WTC11 (cell line): ENCODE measurements at regions not wholly inside any gene's neighbourhood (a gene's known extent, or its start where the extent isn't known, plus 50 kb on each side); places are given as distances from the start of the nearest gene placed in this dataset.
"Not testable (repeated sequence)": the region's sequence is repeated elsewhere in the genome, so short reads cannot be mapped to it uniquely, and the experiment has no call there.

ENCODE experiments used
- ATAC-seq: fragments of 200-7000 bp; cut with Tn5 transposase; 2 replicates; pipeline ENCODE4 v1.10.0; 2021; ENCODE audit warnings: mild to moderate bottlenecking, moderate library complexity
- CTCF ChIA-PET: fragments of 300-600 bp; sonication (Branson Sonifier 250); formaldehyde crosslinking; loops from one replicate; lab custom pipeline; 2021; ENCODE audit warnings: antibody characterized with exemption; lab: Charles Lee
- POLR2A ChIA-PET: fragments of 350-600 bp; sonication (Branson Sonifier 250); formaldehyde crosslinking; loops from one replicate; lab custom pipeline; 2021; ENCODE audit warnings: antibody characterized with exemption; lab: Charles Lee
- DNase-seq: peaks from one replicate; pipeline ENCODE4 v3.0.0; 2021; ENCODE audit warnings: low spot score
- H3K27ac Mint-ChIP-seq: 2 replicates; pipeline ENCODE4 v1.8.0; 2021; ENCODE audit warnings: mixed read lengths
- H3K27me3 Mint-ChIP-seq: 2 replicates; pipeline ENCODE4 v1.8.0; 2021; ENCODE audit warnings: low read depth, mild to moderate bottlenecking, moderate library complexity, mixed read lengths
- H3K36me3 Mint-ChIP-seq: 2 replicates; pipeline ENCODE4 v1.8.0; 2021; ENCODE audit warnings: mixed read lengths
- H3K4me1 Mint-ChIP-seq: 2 replicates; pipeline ENCODE4 v1.8.0; 2022; ENCODE audit warnings: mixed read lengths
- H3K4me3 Mint-ChIP-seq: 2 replicates; pipeline ENCODE4 v1.8.0; 2021; ENCODE audit warnings: mild to moderate bottlenecking, moderate library complexity, mixed read lengths
- H3K9me3 Mint-ChIP-seq: 2 replicates; pipeline ENCODE4 v1.8.0; 2021; ENCODE audit warnings: mixed read lengths
- AR ChIP-seq: fragments of 250-450 bp; sonication (Bioruptor Pico); IDR thresholded peaks from 2 replicates; pipeline ENCODE4 v1.9.0; 2021; ENCODE audit warnings: mild to moderate bottlenecking
- ATF2 ChIP-seq: sonication (generic); formaldehyde crosslinking; IDR thresholded peaks from 2 replicates; pipeline ENCODE4 v1.8.1; 2022; ENCODE audit warnings: low read depth, missing genetic modification reagents, borderline replicate concordance
- E2F1 ChIP-seq: sonication (generic); formaldehyde crosslinking; IDR thresholded peaks from 2 replicates; pipeline ENCODE4 v1.8.0; 2022; ENCODE audit warnings: mild to moderate bottlenecking, missing genetic modification reagents
- FOXJ3 ChIP-seq: sonication (generic); formaldehyde crosslinking; IDR thresholded peaks from 2 replicates; pipeline ENCODE4 v1.9.0; 2021; ENCODE audit warnings: missing genetic modification reagents, mild to moderate bottlenecking, borderline replicate concordance
- FOXP4 ChIP-seq: sonication (generic); formaldehyde crosslinking; IDR thresholded peaks from 2 replicates; pipeline ENCODE4 v1.8.0; 2022; ENCODE audit warnings: mild to moderate bottlenecking, missing genetic modification reagents
- NFYB ChIP-seq: sonication (generic); formaldehyde crosslinking; conservative IDR thresholded peaks from 2 replicates; pipeline ENCODE4 v1.8.0; 2022; ENCODE audit warnings: low read depth, missing genetic modification reagents
- RELA ChIP-seq: sonication (generic); formaldehyde crosslinking; IDR thresholded peaks from 2 replicates; pipeline ENCODE4 v1.8.1; 2022; ENCODE audit warnings: missing genetic modification reagents, mild to moderate bottlenecking, borderline replicate concordance
- TEAD1 ChIP-seq: sonication (generic); formaldehyde crosslinking; IDR thresholded peaks from 2 replicates; pipeline ENCODE4 v1.8.0; 2022; ENCODE audit warnings: mild to moderate bottlenecking, missing genetic modification reagents
- TP53 ChIP-seq: sonication (generic); formaldehyde crosslinking; IDR thresholded peaks from 2 replicates; pipeline ENCODE4 v1.8.1; 2023; ENCODE audit warnings: mild to moderate bottlenecking, missing genetic modification reagents
- ZBTB21 ChIP-seq: sonication (generic); formaldehyde crosslinking; IDR thresholded peaks from 2 replicates; pipeline ENCODE4 v1.8.1; 2023; ENCODE audit warnings: mild to moderate bottlenecking, missing genetic modification reagents, borderline replicate concordance
- TF ChIP-seq, protein P1 (sequence below): sonication (generic); formaldehyde crosslinking; IDR thresholded peaks from 2 replicates; pipeline ENCODE4 v1.8.1; 2023; ENCODE audit warnings: mild to moderate bottlenecking, missing genetic modification reagents
- TF ChIP-seq, protein P2 (sequence below): sonication (generic); formaldehyde crosslinking; conservative IDR thresholded peaks from 2 replicates; pipeline ENCODE4 v1.8.1; 2022; ENCODE audit warnings: mild to moderate bottlenecking, missing genetic modification reagents
- TF ChIP-seq, protein P3 (sequence below): sonication (generic); formaldehyde crosslinking; IDR thresholded peaks from 2 replicates; pipeline ENCODE4 v1.8.0; 2023; ENCODE audit warnings: missing genetic modification reagents, mild to moderate bottlenecking, borderline replicate concordance
- TF ChIP-seq, protein P4 (sequence below): sonication (generic); formaldehyde crosslinking; IDR thresholded peaks from 2 replicates; pipeline ENCODE4 v1.8.1; 2022; ENCODE audit warnings: missing genetic modification reagents, borderline replicate concordance

GRCh38 chr10:57333880-57334279, 933.8 kb downstream of the IPMK start (continued):
- TF ChIP-seq ATF2: no peak
- TF ChIP-seq, protein P1, sequence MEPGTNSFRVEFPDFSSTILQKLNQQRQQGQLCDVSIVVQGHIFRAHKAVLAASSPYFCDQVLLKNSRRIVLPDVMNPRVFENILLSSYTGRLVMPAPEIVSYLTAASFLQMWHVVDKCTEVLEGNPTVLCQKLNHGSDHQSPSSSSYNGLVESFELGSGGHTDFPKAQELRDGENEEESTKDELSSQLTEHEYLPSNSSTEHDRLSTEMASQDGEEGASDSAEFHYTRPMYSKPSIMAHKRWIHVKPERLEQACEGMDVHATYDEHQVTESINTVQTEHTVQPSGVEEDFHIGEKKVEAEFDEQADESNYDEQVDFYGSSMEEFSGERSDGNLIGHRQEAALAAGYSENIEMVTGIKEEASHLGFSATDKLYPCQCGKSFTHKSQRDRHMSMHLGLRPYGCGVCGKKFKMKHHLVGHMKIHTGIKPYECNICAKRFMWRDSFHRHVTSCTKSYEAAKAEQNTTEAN (CRISPR knock-in tag): no peak
- TF ChIP-seq, all 79 proteins: peak for 0

DNA sequence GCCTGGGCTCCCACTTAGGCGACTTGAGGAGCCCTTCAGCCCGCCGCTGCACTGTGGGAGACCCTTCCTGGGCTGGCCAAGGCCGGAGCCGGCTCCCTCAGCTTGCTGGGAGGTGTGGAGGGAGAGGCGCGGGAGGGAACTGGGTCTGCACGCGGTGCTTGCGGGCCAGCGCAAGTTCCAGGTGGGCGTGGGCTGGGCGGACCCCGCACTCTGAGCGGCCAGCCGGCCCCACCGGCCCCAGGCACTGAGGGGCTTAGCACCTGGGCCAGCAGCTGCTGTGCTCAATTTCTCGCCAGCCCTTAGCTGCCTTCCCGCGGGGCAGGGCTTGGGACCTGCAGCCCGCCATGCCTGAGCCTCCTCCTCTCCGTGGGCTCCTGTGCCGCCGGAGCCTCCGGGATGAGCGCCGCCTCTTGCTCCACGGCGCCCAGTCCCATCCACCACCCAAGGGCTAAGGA, 946.3 kb downstream of the IPMK start:
- H3K36me3 Mint-ChIP-seq, H3K9me3 Mint-ChIP-seq, H3K27me3 Mint-ChIP-seq, POLR2A ChIA-PET, H3K4me3 Mint-ChIP-seq, ATAC-seq, H3K27ac Mint-ChIP-seq, DNase-seq, CTCF ChIA-PET, H3K4me1 Mint-ChIP-seq: not testable (repeated sequence)

DNA sequence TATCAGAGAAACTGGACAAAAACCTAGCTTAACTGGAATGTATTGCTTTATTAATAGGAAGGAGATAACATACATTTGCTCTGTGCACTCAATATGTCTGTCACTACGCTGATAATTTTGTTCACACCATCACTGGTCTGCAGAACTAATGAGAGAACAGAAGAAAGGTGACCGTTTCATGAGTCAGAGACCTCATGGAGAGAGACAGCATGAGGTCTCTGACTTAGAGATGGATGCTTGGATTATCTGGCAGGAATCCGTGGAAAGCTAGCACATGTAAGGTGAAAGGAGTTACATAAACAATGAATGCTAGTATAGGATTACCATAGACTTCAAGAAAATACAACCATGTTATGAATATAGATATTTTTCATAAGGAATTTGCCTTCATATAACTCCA, 947.3 kb downstream of the IPMK start:
- Mint-ChIP-seq H3K27ac (no peak overlapping the region), H3K9me3 (0 out of 2 replicates have a peak, but pooled peaks cover 4% of the 10 kb centered on the region), H3K4me1 (no peaks in the 10 kb centered on the region), H3K27me3 (no peaks in the 10 kb centered on the region), H3K36me3 (no peaks in the 10 kb centered on the region), H3K4me3 (no peak overlapping the region)
- no peak for ATAC-seq
- CTCF ChIA-PET: no interaction called here
- POLR2A ChIA-PET: no interaction called here
- no peak for DNase-seq
- TF ChIP-seq NFYB (CRISPR knock-in tag) (no peak), FOXJ3 (CRISPR knock-in tag) (no peak), E2F1 (CRISPR knock-in tag) (no peak), ZBTB21 (CRISPR knock-in tag) (no peak), TP53 (CRISPR knock-in tag) (no peak), AR (CRISPR knock-in tag) (no peak), FOXP4 (no peak), TEAD1 (CRISPR knock-in tag) (no peak), RELA (CRISPR knock-in tag) (no peak)
- TF ChIP-seq, protein P2, sequence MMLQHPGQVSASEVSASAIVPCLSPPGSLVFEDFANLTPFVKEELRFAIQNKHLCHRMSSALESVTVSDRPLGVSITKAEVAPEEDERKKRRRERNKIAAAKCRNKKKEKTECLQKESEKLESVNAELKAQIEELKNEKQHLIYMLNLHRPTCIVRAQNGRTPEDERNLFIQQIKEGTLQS (CRISPR knock-in tag): no peak
- TF ChIP-seq, protein P3, sequence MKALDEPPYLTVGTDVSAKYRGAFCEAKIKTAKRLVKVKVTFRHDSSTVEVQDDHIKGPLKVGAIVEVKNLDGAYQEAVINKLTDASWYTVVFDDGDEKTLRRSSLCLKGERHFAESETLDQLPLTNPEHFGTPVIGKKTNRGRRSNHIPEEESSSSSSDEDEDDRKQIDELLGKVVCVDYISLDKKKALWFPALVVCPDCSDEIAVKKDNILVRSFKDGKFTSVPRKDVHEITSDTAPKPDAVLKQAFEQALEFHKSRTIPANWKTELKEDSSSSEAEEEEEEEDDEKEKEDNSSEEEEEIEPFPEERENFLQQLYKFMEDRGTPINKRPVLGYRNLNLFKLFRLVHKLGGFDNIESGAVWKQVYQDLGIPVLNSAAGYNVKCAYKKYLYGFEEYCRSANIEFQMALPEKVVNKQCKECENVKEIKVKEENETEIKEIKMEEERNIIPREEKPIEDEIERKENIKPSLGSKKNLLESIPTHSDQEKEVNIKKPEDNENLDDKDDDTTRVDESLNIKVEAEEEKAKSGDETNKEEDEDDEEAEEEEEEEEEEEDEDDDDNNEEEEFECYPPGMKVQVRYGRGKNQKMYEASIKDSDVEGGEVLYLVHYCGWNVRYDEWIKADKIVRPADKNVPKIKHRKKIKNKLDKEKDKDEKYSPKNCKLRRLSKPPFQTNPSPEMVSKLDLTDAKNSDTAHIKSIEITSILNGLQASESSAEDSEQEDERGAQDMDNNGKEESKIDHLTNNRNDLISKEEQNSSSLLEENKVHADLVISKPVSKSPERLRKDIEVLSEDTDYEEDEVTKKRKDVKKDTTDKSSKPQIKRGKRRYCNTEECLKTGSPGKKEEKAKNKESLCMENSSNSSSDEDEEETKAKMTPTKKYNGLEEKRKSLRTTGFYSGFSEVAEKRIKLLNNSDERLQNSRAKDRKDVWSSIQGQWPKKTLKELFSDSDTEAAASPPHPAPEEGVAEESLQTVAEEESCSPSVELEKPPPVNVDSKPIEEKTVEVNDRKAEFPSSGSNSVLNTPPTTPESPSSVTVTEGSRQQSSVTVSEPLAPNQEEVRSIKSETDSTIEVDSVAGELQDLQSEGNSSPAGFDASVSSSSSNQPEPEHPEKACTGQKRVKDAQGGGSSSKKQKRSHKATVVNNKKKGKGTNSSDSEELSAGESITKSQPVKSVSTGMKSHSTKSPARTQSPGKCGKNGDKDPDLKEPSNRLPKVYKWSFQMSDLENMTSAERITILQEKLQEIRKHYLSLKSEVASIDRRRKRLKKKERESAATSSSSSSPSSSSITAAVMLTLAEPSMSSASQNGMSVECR: no peak
- TF ChIP-seq, protein P4, sequence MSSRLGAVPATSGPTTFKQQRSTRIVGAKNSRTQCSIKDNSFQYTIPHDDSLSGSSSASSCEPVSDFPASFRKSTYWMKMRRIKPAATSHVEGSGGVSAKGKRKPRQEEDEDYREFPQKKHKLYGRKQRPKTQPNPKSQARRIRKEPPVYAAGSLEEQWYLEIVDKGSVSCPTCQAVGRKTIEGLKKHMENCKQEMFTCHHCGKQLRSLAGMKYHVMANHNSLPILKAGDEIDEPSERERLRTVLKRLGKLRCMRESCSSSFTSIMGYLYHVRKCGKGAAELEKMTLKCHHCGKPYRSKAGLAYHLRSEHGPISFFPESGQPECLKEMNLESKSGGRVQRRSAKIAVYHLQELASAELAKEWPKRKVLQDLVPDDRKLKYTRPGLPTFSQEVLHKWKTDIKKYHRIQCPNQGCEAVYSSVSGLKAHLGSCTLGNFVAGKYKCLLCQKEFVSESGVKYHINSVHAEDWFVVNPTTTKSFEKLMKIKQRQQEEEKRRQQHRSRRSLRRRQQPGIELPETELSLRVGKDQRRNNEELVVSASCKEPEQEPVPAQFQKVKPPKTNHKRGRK: no peak
